GM06990 (cell line): ENCODE measurements at regions not wholly inside any gene's neighbourhood (a gene's known extent, or its start where the extent isn't known, plus 50 kb on each side); places are given as distances from the start of the nearest gene placed in this dataset.

Experiments used
- DNase-seq: peaks from one replicate; pipeline ENCODE4 v3.0.0-alpha.2; 2011; ENCODE audit not compliant: insufficient read length; ENCODE audit errors: extremely low read depth
- H3K27me3 ChIP-seq: replicated peaks from 2 replicates; pipeline ENCODE4 v1.6.0; 2011; ENCODE audit warnings: low read length; ENCODE audit not compliant: control insufficient read depth, insufficient read depth
- H3K36me3 ChIP-seq: 2 replicates; pipeline ENCODE4 v1.5.1; 2011; ENCODE audit warnings: low read length; ENCODE audit not compliant: control insufficient read depth, insufficient read depth
- H3K4me3 ChIP-seq: replicated peaks from 2 replicates; pipeline ENCODE4 v1.5.1; 2011; ENCODE audit warnings: low read depth, mild to moderate bottlenecking, control low read depth, low read length
- CTCF ChIP-seq: IDR thresholded peaks from 2 replicates; pipeline ENCODE4 v1.5.1; 2011; ENCODE audit warnings: low read length, control low read depth, mild to moderate bottlenecking, inconsistent platforms; ENCODE audit not compliant: insufficient read depth, poor library complexity, severe bottlenecking

- Histone ChIP-seq H3K4me3 (no peak overlapping the region), H3K36me3 (no peaks in the 10 kb centered on the region), H3K27me3 (no peaks in the 10 kb centered on the region; the same call in 1 of the 2 replicates)
- no peak for TF ChIP-seq CTCF
- no peak for DNase-seq
Measured at GRCh38 chr13:50581586-50582196, 261.8 kb downstream of the DLEU7 start.

GRCh38 chr13:50584856-50585580 is 258.5 kb downstream of the DLEU7 start:
- Histone ChIP-seq H3K4me3 (no peak overlapping the region), H3K27me3 (no peaks in the 10 kb centered on the region; the same call in 1 of the 2 replicates), H3K36me3 (no peaks in the 10 kb centered on the region)
- TF ChIP-seq CTCF, result no peak
- DNase-seq, result no peak

- DNase-seq, result no peak
Measured at GRCh38 chr13:50585674-50586413, 257.6 kb downstream of the DLEU7 start.

GRCh38 chr13:50586414-50587083 is 256.9 kb downstream of the DLEU7 start:
- Histone ChIP-seq H3K27me3 (no peaks in the 10 kb centered on the region; the same call in 1 of the 2 replicates), H3K4me3 (no peak overlapping the region), H3K36me3 (no peaks in the 10 kb centered on the region)
- DNase-seq, result no peak
- TF ChIP-seq CTCF, result no peak

More at GRCh38 chr13:50585674-50586413, 257.6 kb downstream of the DLEU7 start:
- no peak for TF ChIP-seq CTCF
- Histone ChIP-seq H3K36me3 (no peaks in the 10 kb centered on the region), H3K27me3 (no peaks in the 10 kb centered on the region; the same call in 1 of the 2 replicates), H3K4me3 (no peak overlapping the region)

- no peak for TF ChIP-seq CTCF
- H3K4me3 ChIP-seq, result no peak overlapping the region
- no peaks in the 10 kb centered on the region for H3K36me3 ChIP-seq
- no peaks in the 10 kb centered on the region; the same call in 1 of the 2 replicates for H3K27me3 ChIP-seq
- DNase-seq, result no peak
Measured at GRCh38 chr13:50587115-50587514, 256.4 kb downstream of the DLEU7 start.
